HG02623 (cell line): ENCODE measurements at regions not wholly inside any gene's neighbourhood (a gene's known extent, or its start where the extent isn't known, plus 50 kb on each side); places are given as distances from the start of the nearest gene placed in this dataset.

ENCODE experiments used
- ATAC-seq: cut with Tn5 transposase; IDR thresholded peaks from one replicate; pipeline ENCODE4 v1.9.1; 2021; ENCODE audit warnings: moderate library complexity; ENCODE audit not compliant: unreplicated experiment

DNA sequence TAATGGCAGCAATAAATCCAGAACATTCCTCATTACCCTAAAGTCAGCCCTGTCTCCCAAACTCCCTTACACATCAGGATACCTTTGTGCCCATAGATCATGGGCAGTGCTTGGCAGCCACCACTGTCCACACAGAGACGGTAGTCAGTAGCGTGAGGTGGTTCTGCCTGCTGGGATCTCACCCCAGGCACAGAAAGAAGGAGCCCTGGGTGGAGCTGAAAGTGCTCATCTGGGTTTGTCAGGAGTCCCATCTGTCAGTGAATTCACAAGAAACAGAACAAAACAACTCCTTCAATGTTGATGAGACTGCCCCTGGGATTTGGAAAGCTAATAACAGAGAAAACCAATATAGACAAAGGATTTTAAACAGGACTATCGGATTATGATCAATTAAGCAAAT, 90.2 kb upstream of the PRSS58 start:
- ATAC-seq = no peak

GRCh38 chr7:142347091-142347490, 89.2 kb upstream of the PRSS58 start:
- ATAC-seq = no peak

DNA sequence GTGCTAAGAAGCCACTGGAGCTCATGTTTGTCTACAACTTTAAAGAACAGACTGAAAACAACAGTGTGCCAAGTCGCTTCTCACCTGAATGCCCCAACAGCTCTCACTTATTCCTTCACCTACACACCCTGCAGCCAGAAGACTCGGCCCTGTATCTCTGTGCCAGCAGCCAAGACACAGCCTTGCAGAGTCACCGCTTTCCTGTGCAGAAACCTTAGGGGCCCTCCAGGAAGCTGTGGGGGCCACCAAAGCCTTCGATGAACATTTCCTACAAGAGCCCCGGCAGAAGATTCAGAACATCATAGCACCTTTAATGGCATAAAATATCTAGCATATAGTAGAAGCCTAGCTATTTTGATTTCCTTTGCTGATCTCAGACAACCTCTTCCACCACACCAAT, 88.0 kb upstream of the PRSS58 start:
- ATAC-seq = no peak

- no peak for ATAC-seq
Observed at GRCh38 chr7:142338633-142339501, 81.0 kb upstream of the PRSS58 start.

DNA sequence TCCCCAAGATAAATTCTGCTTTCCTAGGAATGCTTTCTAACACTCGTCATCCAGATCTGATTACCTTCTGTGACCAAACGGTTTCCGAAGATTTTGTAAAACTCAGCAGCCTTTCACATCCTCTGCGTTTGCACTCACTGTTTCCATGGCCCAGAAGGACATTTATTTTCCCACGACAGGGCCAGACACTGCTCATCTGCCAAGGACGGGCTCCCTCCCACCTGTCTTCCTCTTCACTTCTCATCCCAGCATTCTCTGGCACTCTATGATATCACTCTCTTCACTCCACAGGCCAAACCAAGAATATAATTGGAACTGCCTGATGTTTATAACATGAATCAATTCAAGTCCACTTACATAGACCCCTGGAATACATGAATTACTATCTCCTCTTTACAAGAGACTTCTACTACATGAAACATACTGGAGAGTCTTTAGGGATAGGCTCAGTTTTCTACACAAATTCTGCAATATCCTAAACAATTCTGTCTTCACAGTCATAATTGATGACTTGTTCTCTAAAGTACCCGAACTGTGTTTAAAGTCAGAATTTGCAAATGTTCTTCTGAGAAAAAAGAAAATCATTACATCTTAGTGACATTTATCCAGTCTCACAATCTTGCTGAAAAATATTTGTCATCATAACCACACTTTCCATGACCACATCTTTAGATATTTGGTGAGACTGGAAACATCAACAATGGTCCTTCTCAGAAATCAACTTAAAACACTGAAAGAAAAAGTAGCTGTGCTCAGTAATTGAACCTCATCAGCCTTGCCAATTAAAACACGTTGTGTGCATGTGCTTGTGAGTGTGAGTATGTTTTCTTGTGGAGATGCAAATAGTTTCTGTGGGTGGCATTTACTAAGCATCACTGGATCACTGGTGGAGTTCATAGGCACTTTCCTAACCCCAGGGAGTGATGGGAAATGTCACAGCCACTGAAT, 79.5 kb upstream of the PRSS58 start:
- ATAC-seq = no peak

- no peak for ATAC-seq
Observed at GRCh38 chr7:142334806-142335205, 76.9 kb upstream of the PRSS58 start.

GRCh38 chr7:142334236-142334635, 76.4 kb upstream of the PRSS58 start:
- no peak for ATAC-seq

DNA sequence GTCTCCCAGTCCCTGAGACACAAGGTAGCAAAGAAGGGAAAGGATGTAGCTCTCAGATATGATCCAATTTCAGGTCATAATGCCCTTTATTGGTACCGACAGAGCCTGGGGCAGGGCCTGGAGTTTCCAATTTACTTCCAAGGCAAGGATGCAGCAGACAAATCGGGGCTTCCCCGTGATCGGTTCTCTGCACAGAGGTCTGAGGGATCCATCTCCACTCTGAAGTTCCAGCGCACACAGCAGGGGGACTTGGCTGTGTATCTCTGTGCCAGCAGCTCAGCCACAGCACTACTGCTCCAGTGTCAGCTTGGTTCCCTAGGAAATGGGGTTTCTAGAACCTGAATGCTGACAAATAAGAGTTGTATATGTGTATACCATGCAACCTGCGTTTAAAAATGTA, 74.6 kb upstream of the PRSS58 start:
- ATAC-seq = no peak

DNA sequence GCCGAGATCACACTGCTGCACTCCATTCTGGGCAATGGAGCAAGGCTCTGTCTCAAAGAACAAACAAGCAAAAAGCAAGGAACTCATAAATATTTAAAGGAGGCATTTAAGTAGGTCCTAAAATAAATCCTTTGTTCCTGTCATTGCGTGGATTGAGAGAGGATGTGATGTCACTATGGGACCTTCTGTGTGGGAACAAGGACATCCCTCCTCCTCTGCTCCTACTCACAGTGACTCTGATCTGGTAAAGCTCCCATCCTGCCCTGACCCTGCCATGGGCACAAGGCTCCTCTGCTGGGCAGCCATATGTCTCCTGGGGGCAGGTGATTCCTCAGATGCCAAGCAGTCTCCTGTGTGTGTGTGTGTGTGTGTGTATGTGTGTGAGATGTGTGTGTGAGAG, 74.1 kb upstream of the PRSS58 start:
- ATAC-seq = no peak

- ATAC-seq = no peak
Observed at GRCh38 chr7:142329062-142329790, 71.4 kb upstream of the PRSS58 start.

- ATAC-seq = no peak
Observed at GRCh38 chr7:142328551-142328950, 70.7 kb upstream of the PRSS58 start.

GRCh38 chr7:142327628-142328405, 70.0 kb upstream of the PRSS58 start:
- ATAC-seq = no peak

- no peak for ATAC-seq
Observed at GRCh38 chr7:142323706-142324105, 65.8 kb upstream of the PRSS58 start.

- ATAC-seq = no peak
Observed at GRCh38 chr7:142321391-142321790, 63.5 kb upstream of the PRSS58 start.

GRCh38 chr7:142320883-142321282, 63.0 kb upstream of the PRSS58 start:
- ATAC-seq = no peak

GRCh38 chr7:142319970-142320369, 62.1 kb upstream of the PRSS58 start:
- ATAC-seq = no peak

- ATAC-seq = no peak
Observed at GRCh38 chr7:142314281-142314680, 56.4 kb upstream of the PRSS58 start.

GRCh38 chr7:142313528-142313927, 55.7 kb upstream of the PRSS58 start:
- ATAC-seq = no peak

DNA sequence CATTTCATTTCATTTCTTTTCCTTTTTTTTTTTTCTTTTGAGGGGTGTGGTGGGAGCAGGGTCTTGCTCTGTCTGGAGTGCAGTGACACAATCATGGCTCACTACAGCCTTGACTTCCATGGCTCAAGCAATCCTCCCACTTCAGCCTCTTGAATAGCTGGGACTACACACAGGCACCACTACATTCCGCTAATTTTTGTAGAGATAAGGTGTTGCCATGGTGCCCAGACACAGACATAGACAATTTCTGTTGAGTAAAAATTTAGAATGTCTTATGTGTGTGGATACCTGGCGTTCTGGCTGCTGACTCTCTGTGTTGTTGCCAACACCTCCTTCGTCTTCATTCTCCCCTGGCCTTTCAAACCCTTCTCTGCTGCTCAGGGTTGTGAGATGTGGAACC, 54.0 kb upstream of the PRSS58 start:
- ATAC-seq = no peak

DNA sequence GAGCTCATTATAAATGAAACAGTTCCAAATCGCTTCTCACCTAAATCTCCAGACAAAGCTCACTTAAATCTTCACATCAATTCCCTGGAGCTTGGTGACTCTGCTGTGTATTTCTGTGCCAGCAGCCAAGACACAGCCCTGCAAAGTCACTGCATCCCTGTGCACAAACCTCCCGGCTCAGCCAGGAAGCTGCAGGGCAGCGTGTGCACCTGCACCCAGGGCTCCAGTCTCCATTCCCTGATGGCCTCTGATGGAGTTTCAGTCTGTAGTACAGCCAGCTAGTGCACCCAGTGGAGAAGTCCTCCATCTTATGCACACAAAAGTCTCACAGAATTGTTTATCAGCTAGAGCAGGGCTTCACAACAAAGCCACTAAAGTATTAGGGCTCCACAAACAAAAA, 51.1 kb upstream of the PRSS58 start:
- no peak for ATAC-seq
